ENCODE measurements at regions not wholly inside any gene's neighbourhood (a gene's known extent, or its start where the extent isn't known, plus 50 kb on each side); places are given as distances from the start of the nearest gene placed in this dataset.

GRCh38 chr6:165804331-165805066 lies 141.5 kb upstream of the PDE10A start:
- in situ Hi-C loops (cut with MboI; ENCODE audit: low sequenced_read_pairs), result no loop called here
- 14% methylated on average over 17 of the region's 61 CpGs; no CpG with 5 or more reads in 1 of the 2 experiments for WGBS, 2 experiments (ENCODE audit: extremely low coverage in 2 of 2, insufficient read length in 1 of 2)
- peaks cover 10% of the 10 kb centered on the region for H3K27me3 ChIP-seq (ENCODE audit: control insufficient read depth, insufficient read depth, low read length)

More at GRCh38 chr6:165804331-165805066, 141.5 kb upstream of the PDE10A start:
- Histone ChIP-seq H4K91ac (ENCODE audit: insufficient read depth, low read depth, low read length) (no peak overlapping the region), H4K5ac (ENCODE audit: low read depth, low read length) (no peak overlapping the region), H3K4me3 (ENCODE audit: insufficient read depth, low read depth, low read length) (peak overlapping the region; percentile 10; the same call in 1 of the 2 replicates), H3K9ac (ENCODE audit: low read depth, low read length) (no peak overlapping the region), H3K4me1 (ENCODE audit: control insufficient read depth, insufficient read depth, low read length) (peaks cover 4% of the 10 kb centered on the region; the same call in 1 of the 2 replicates), H2BK20ac (ENCODE audit: low read depth, low read length) (no peak overlapping the region), H2BK120ac (ENCODE audit: low read depth, low read length) (no peak overlapping the region), H3K4ac (ENCODE audit: low read depth, low read length) (no peak overlapping the region), H2BK5ac (ENCODE audit: low read depth, low read length, poor library complexity, severe bottlenecking) (no peak overlapping the region), H3K27ac (ENCODE audit: insufficient read depth, low read length) (no peak overlapping the region), H2AK5ac (ENCODE audit: low read depth, low read length) (no peak overlapping the region), H3K36me3 (ENCODE audit: control insufficient read depth, insufficient read depth, low read length) (no peaks in the 10 kb centered on the region), H3K79me1 (ENCODE audit: low read depth in 1 of 2, low read length in 2 of 2) (no peaks in the 10 kb centered on the region), H3K14ac (replicated peaks; ENCODE audit: low read depth, low read length) (no peak overlapping the region), H3K4me2 (ENCODE audit: low read depth, low read length) (peak overlapping the region; percentile 54), H3K9me3 (ENCODE audit: control insufficient read depth, insufficient read depth, low read length) (peaks cover 2% of the 10 kb centered on the region; the same call in 1 of the 2 replicates), H2BK15ac (ENCODE audit: low read depth, low read length) (no peak overlapping the region), H3K9me1 (ENCODE audit: insufficient read depth, low read length) (no peaks in the 10 kb centered on the region), H2AK9ac (replicated peaks; ENCODE audit: low read depth, low read length, poor library complexity) (no peak overlapping the region), H4K8ac (ENCODE audit: low read depth in 2 of 2, low read length in 2 of 2) (no peak overlapping the region), H3K18ac (ENCODE audit: low read depth, low read length) (no peak overlapping the region), H4K20me1 (ENCODE audit: insufficient read depth, low read length) (no peaks in the 10 kb centered on the region), H3K56ac (ENCODE audit: extremely low read depth, insufficient read depth, low read length) (no peak overlapping the region), H2AFZ (replicated peaks; ENCODE audit: low read length, poor library complexity) (no peak overlapping the region), H3K23ac (ENCODE audit: low read depth, low read length) (no peak overlapping the region)
- dilution Hi-C loops (cut with HindIII; ENCODE audit: low sequenced_read_pairs, unreplicated experiment), result no loop called here
- intact Hi-C loops (cut with micrococcal nuclease), result no loop called here
- no TSS peak for BruUV-seq (replicated peaks)
- TF ChIP-seq, protein P1, sequence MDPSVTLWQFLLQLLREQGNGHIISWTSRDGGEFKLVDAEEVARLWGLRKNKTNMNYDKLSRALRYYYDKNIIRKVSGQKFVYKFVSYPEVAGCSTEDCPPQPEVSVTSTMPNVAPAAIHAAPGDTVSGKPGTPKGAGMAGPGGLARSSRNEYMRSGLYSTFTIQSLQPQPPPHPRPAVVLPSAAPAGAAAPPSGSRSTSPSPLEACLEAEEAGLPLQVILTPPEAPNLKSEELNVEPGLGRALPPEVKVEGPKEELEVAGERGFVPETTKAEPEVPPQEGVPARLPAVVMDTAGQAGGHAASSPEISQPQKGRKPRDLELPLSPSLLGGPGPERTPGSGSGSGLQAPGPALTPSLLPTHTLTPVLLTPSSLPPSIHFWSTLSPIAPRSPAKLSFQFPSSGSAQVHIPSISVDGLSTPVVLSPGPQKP (IDR thresholded peaks at IDR 0.05; ENCODE audit: borderline replicate concordance, low read depth, low read length), result no peak
- ATAC-seq (ENCODE audit: low read depth) (peak; percentile 33; the same call in 1 of the 2 replicates), DNase-seq (no peak)
- ChIA-PET CTCF (no interaction called here), POLR2A (ENCODE audit: unreplicated experiment) (no interaction called here)
